ENCODE measurements at regions not wholly inside any gene's neighbourhood (a gene's known extent, or its start where the extent isn't known, plus 50 kb on each side); places are given as distances from the start of the nearest gene placed in this dataset.

- no peak for TF ChIP-seq BCL3 (IDR thresholded peaks at IDR 0.05)
These were observed 246.5 kb upstream of the LRRN1 start (continued) for GRCh38 chr3:3552761-3553160.

- Histone ChIP-seq H3K4me3 (no peak overlapping the region), H3K4me1 (no peaks in the 10 kb centered on the region), H3K4me2 (no peak overlapping the region), H3K27ac (no peak overlapping the region), H3K9me3 (no peaks in the 10 kb centered on the region)
- FAIRE-seq (no peak), DNase-seq (ENCODE audit: low read depth in 1 of 2, low spot score in 1 of 2) (no peak), ATAC-seq (no peak)
- ChIA-PET POLR2A (no interaction called here), CTCF (no interaction called here)
- TF ChIP-seq JUN (IDR thresholded peaks at IDR 0.05): no peak
- TF ChIP-seq CHD4 (IDR thresholded peaks at IDR 0.05; ENCODE audit: borderline replicate concordance): no peak
- no peak for TF ChIP-seq RCOR1 (IDR thresholded peaks at IDR 0.05; ENCODE audit: low read depth, low read length)
- TF ChIP-seq HOXB13 (CRISPR knock-in tag; IDR thresholded peaks at IDR 0.05; ENCODE audit: low read depth): no peak
- TF ChIP-seq RARB (CRISPR knock-in tag; IDR thresholded peaks at IDR 0.05): no peak
These were observed 247.2 kb upstream of the LRRN1 start for GRCh38 chr3:3551981-3552380.

- FAIRE-seq (no peak), ATAC-seq (no peak), DNase-seq (ENCODE audit: low read depth in 1 of 2, low spot score in 1 of 2) (no peak)
- ChIA-PET POLR2A (no interaction called here), CTCF (interaction anchor here (0.7 kb wide), 1 partner anchor 207 kb away, joined by 4 read pairs; no protein-coding TSS in a partner anchor)
- TF ChIP-seq HOXA7 (CRISPR knock-in tag; IDR thresholded peaks at IDR 0.05): no peak
- no peak for TF ChIP-seq CBX8 (IDR thresholded peaks at IDR 0.05)
- TF ChIP-seq SREBF2 (IDR thresholded peaks at IDR 0.05): no peak
- TF ChIP-seq EHMT2 (IDR thresholded peaks at IDR 0.05; ENCODE audit: low read depth): no peak
- TF ChIP-seq TP53 (CRISPR knock-in tag; IDR thresholded peaks at IDR 0.05): no peak
- TF ChIP-seq NPAS2 (CRISPR knock-in tag; IDR thresholded peaks at IDR 0.05; ENCODE audit: borderline replicate concordance): no peak
- no peak for TF ChIP-seq HEYL (CRISPR knock-in tag; IDR thresholded peaks at IDR 0.05)
- TF ChIP-seq JUNB (IDR thresholded peaks at IDR 0.05): no peak
- no peaks in the 10 kb centered on the region for H3K9me3 ChIP-seq
- no peaks in the 10 kb centered on the region for H3K4me1 ChIP-seq
- no peak overlapping the region for H3K27ac ChIP-seq
- H3K4me3 ChIP-seq: no peak overlapping the region
- 3% methylated on average over 2 of the region's 2 CpGs for WGBS (ENCODE audit: missing lambda C conversion rate)
- H3K4me2 ChIP-seq: no peak overlapping the region
These were observed 253.9 kb upstream of the LRRN1 start for GRCh38 chr3:3545360-3545759.

- POLR2A ChIA-PET: no interaction called here
These were observed 260.8 kb upstream of the LRRN1 start for GRCh38 chr3:3538451-3538850.

More at GRCh38 chr3:3538451-3538850, 260.8 kb upstream of the LRRN1 start:
- ATAC-seq (no peak), FAIRE-seq (no peak), DNase-seq (ENCODE audit: low read depth in 1 of 2, low spot score in 1 of 2) (no peak)
- H3K4me3 ChIP-seq: no peak overlapping the region
- CTCF ChIA-PET: no interaction called here
- H3K4me1 ChIP-seq: no peaks in the 10 kb centered on the region
- TF ChIP-seq EP300 (IDR thresholded peaks at IDR 0.05) (no peak), SREBF2 (IDR thresholded peaks at IDR 0.05) (no peak), TP53 (CRISPR knock-in tag; IDR thresholded peaks at IDR 0.05) (no peak), FOXS1 (CRISPR knock-in tag; IDR thresholded peaks at IDR 0.05) (no peak), JUN (IDR thresholded peaks at IDR 0.05) (no peak), MAX (IDR thresholded peaks at IDR 0.05) (no peak), ZSCAN20 (CRISPR knock-in tag; IDR thresholded peaks at IDR 0.05) (no peak), ESRRA (IDR thresholded peaks at IDR 0.05; ENCODE audit: borderline replicate concordance, low read length) (no peak), JUNB (IDR thresholded peaks at IDR 0.05) (no peak), HES2 (IDR thresholded peaks at IDR 0.05) (no peak), HOXA7 (CRISPR knock-in tag; IDR thresholded peaks at IDR 0.05) (no peak), ATOH8 (CRISPR knock-in tag; IDR thresholded peaks at IDR 0.05; ENCODE audit: low read depth) (no peak), EHF (CRISPR knock-in tag; IDR thresholded peaks at IDR 0.05) (no peak), KDM5A (IDR thresholded peaks at IDR 0.05) (no peak), FOSL2 (IDR thresholded peaks at IDR 0.05) (no peak), FOSL2 (CRISPR knock-in tag; IDR thresholded peaks at IDR 0.05) (no peak), RAD21 (conservative IDR thresholded peaks at IDR 0.05 in 1 of 2, IDR thresholded peaks at IDR 0.05 in 1 of 2) (no peak), USF2 (IDR thresholded peaks at IDR 0.05) (no peak)
- no peaks in the 10 kb centered on the region for H3K9me3 ChIP-seq
- whole genome bisulfite sequencing (ENCODE audit: missing lambda C conversion rate): 17% methylated on average over 4 of the region's 4 CpGs
- H3K4me2 ChIP-seq: no peak overlapping the region
- no peak overlapping the region for H3K27ac ChIP-seq

Measured in A549 (cell line).